Motor neuron (in vitro differentiated cells): ENCODE measurements at regions not wholly inside any gene's neighbourhood (a gene's known extent, or its start where the extent isn't known, plus 50 kb on each side); places are given as distances from the start of the nearest gene placed in this dataset.
A peak's percentile ranks its signal among the peaks of the same experiment; 100 is the strongest.

Experiments used
- ATAC-seq, 8 experiments: fragments of 200-7000 bp; cut with Tn5 transposase; replicated peaks in 6 of 8; 2 replicates each; pipeline ENCODE4 v1.8.0; 2021; ENCODE audit warnings: mild to moderate bottlenecking in 8 of 8, moderate library complexity in 8 of 8
- H3K27ac ChIP-seq, 2 donors: fragments of 250-450 bp; sonication (Bioruptor Pico); 2 replicates each; pipeline ENCODE4 v1.9.0; 2021; ENCODE audit warnings: antibody characterized with exemption in 2 of 2, mild to moderate bottlenecking in 2 of 2, moderate library complexity in 1 of 2
- H3K4me1 ChIP-seq, 2 donors: fragments of 250-450 bp; sonication (Bioruptor Pico); replicated peaks in 1 of 2; 2 replicates each; pipeline ENCODE4 v1.6.1; 2021; ENCODE audit warnings: antibody characterized with exemption in 2 of 2, mild to moderate bottlenecking in 2 of 2, moderate library complexity in 1 of 2
- H3K4me3 ChIP-seq, 5 donors: fragments of 250-450 bp; sonication (Bioruptor Pico); 2 replicates each; pipeline ENCODE4 v1.9.0; 2021; ENCODE audit warnings: antibody characterized with exemption in 5 of 5, mild to moderate bottlenecking in 5 of 5, moderate library complexity in 4 of 5
- WGBS, 10 experiments: fragments of 450-650 bp; shearing (Covaris generic); methylation state at CpG; one replicate each; pipeline ENCODE4 v1.0.0; 2022; 5-methylcytosine and 5-hydroxymethylcytosine counted together
- in situ Hi-C, 9 experiments: fragments of 400-800 bp; cut with MboI; loops; one replicate each; pipeline ENCODE4 v1.15.0; 2021; ENCODE audit warnings: low sequenced_read_pairs in 9 of 9, low pct_unique_long_range_greater_than_20kb in 2 of 9; ENCODE audit not compliant: unreplicated experiment in 9 of 9

GRCh38 chr15:62483814-62484213 lies 318.7 kb upstream of the C2CD4B start:
- Histone ChIP-seq H3K4me3 (no peak overlapping the region), H3K27ac (no peak overlapping the region), H3K4me1 (peaks cover 7 to 11% of the 10 kb centered on the region in 2 donors)
- 11 to 80% (median 50%) methylated on average over 1 to 4 of the region's 4 CpGs; no CpG with 5 or more reads in 4 of the 10 experiments for WGBS, 10 experiments
- peak in 3 of 8 experiments; percentile 96 to 98 (median 96) for ATAC-seq
- in situ Hi-C loops, result no loop called here

GRCh38 chr15:62485170-62485720 lies 320.2 kb upstream of the C2CD4B start:
- peaks cover 7 to 11% of the 10 kb centered on the region in 2 donors for H3K4me1 ChIP-seq
- in situ Hi-C loops, result no loop called here
- WGBS, 10 experiments, result 40 to 100% (median 94%) methylated on average over 1 to 5 of the region's 6 CpGs; no CpG with 5 or more reads in 3 of the 10 experiments
- H3K27ac ChIP-seq, result no peak overlapping the region
- H3K4me3 ChIP-seq, result no peak overlapping the region
- no peak for ATAC-seq

- Histone ChIP-seq H3K4me3 (no peak overlapping the region), H3K4me1 (peaks cover 7 to 11% of the 10 kb centered on the region in 2 donors), H3K27ac (no peak overlapping the region)
- WGBS, 10 experiments, result 88 to 100% (median 100%) methylated on average over 1 of the region's 1 CpG
- in situ Hi-C loops, result no loop called here
- no peak for ATAC-seq
Measured at GRCh38 chr15:62486041-62486440, 321.0 kb upstream of the C2CD4B start.

GRCh38 chr15:62488387-62488786 lies 323.3 kb upstream of the C2CD4B start:
- 18 to 100% (median 83%) methylated on average over 1 of the region's 1 CpG; no CpG with 5 or more reads in 2 of the 10 experiments for WGBS, 10 experiments
- Histone ChIP-seq H3K4me1 (peaks cover 7 to 11% of the 10 kb centered on the region in 2 donors), H3K27ac (no peak overlapping the region), H3K4me3 (no peak overlapping the region)
- in situ Hi-C loops, result no loop called here
- no peak for ATAC-seq

- in situ Hi-C loops, result no loop called here
- WGBS, 10 experiments, result 70 to 100% (median 93%) methylated on average over 1 to 2 of the region's 2 CpGs; no CpG with 5 or more reads in 4 of the 10 experiments
- no peak overlapping the region for H3K4me3 ChIP-seq
- ATAC-seq, result no peak
- peaks cover 13 to 28% of the 10 kb centered on the region in 2 donors for H3K4me1 ChIP-seq
- no peak overlapping the region for H3K27ac ChIP-seq
Measured at GRCh38 chr15:62491642-62492041, 326.6 kb upstream of the C2CD4B start.

- H3K27ac ChIP-seq, result no peak overlapping the region
- no peak for ATAC-seq
- 20 to 100% (median 85%) methylated on average over 1 to 5 of the region's 6 CpGs; no CpG with 5 or more reads in 1 of the 10 experiments for WGBS, 10 experiments
- H3K4me1 ChIP-seq, result peaks cover 13 to 27% of the 10 kb centered on the region in 2 donors
- in situ Hi-C loops, result no loop called here
- no peak overlapping the region for H3K4me3 ChIP-seq
Measured at GRCh38 chr15:62492900-62493299, 327.8 kb upstream of the C2CD4B start.

- Histone ChIP-seq H3K4me1 (peaks cover 13 to 27% of the 10 kb centered on the region in 2 donors), H3K27ac (peak overlapping the region in 1 of 2 donors; percentile 32), H3K4me3 (no peak overlapping the region)
- no peak for ATAC-seq
- in situ Hi-C loops, result no loop called here
- 29 to 100% (median 66%) methylated on average over 1 to 4 of the region's 4 CpGs; no CpG with 5 or more reads in 1 of the 10 experiments for WGBS, 10 experiments
Measured at GRCh38 chr15:62494197-62494596, 329.1 kb upstream of the C2CD4B start.

GRCh38 chr15:62495670-62496614 lies 330.9 kb upstream of the C2CD4B start:
- in situ Hi-C loops, result no loop called here
- Histone ChIP-seq H3K4me1 (peaks cover 13 to 27% of the 10 kb centered on the region in 2 donors), H3K4me3 (no peak overlapping the region), H3K27ac (no peak overlapping the region)
- WGBS, 10 experiments, result 17 to 94% (median 70%) methylated on average over 2 to 7 of the region's 9 CpGs; no CpG with 5 or more reads in 1 of the 10 experiments
- ATAC-seq, result peak in 4 of 8 experiments; percentile 24 to 93 (median 58)

- Histone ChIP-seq H3K27ac (no peak overlapping the region), H3K4me3 (no peak overlapping the region), H3K4me1 (peaks cover 13 to 27% of the 10 kb centered on the region in 2 donors)
- 0 to 100% (median 82%) methylated on average over 1 to 2 of the region's 2 CpGs; no CpG with 5 or more reads in 2 of the 10 experiments for WGBS, 10 experiments
- no peak for ATAC-seq
- in situ Hi-C loops, result no loop called here
Measured at GRCh38 chr15:62497356-62497755, 332.3 kb upstream of the C2CD4B start.

- 88 to 100% (median 98%) methylated on average over 1 to 4 of the region's 4 CpGs; no CpG with 5 or more reads in 2 of the 10 experiments for WGBS, 10 experiments
- Histone ChIP-seq H3K27ac (no peak overlapping the region), H3K4me1 (peaks cover 13 to 27% of the 10 kb centered on the region in 2 donors), H3K4me3 (no peak overlapping the region)
- in situ Hi-C loops, result no loop called here
- peak in 1 of 8 experiments; percentile 77 for ATAC-seq
Measured at GRCh38 chr15:62498278-62498677, 333.2 kb upstream of the C2CD4B start.

GRCh38 chr15:62498712-62499111 lies 333.6 kb upstream of the C2CD4B start:
- Histone ChIP-seq H3K4me3 (no peak overlapping the region), H3K27ac (no peak overlapping the region), H3K4me1 (peaks cover 17 to 27% of the 10 kb centered on the region in 2 donors)
- in situ Hi-C loops, result no loop called here
- whole genome bisulfite sequencing, 10 experiments, result 88 to 100% (median 100%) methylated on average over 1 of the region's 1 CpG; no CpG with 5 or more reads in 3 of the 10 experiments
- no peak for ATAC-seq

GRCh38 chr15:62500325-62500724 lies 335.2 kb upstream of the C2CD4B start:
- WGBS, 10 experiments, result 78 to 100% (median 100%) methylated on average over 1 of the region's 1 CpG; no CpG with 5 or more reads in 3 of the 10 experiments
- in situ Hi-C loops, result no loop called here

GRCh38 chr15:62502451-62502850 lies 337.4 kb upstream of the C2CD4B start:
- H3K4me3 ChIP-seq, result no peak overlapping the region
- 90 to 100% (median 100%) methylated on average over 1 to 5 of the region's 5 CpGs; no CpG with 5 or more reads in 3 of the 10 experiments for WGBS, 10 experiments
- H3K4me1 ChIP-seq, result peaks cover 2 to 6% of the 10 kb centered on the region in 2 donors
- in situ Hi-C loops, result no loop called here
- H3K27ac ChIP-seq, result no peak overlapping the region
- ATAC-seq, result no peak

More at GRCh38 chr15:62500325-62500724, 335.2 kb upstream of the C2CD4B start:
- no peak overlapping the region for H3K27ac ChIP-seq
- no peak for ATAC-seq
- peaks cover 7 to 13% of the 10 kb centered on the region in 2 donors for H3K4me1 ChIP-seq
- no peak overlapping the region for H3K4me3 ChIP-seq
